ENCODE measurements at regions not wholly inside any gene's neighbourhood (a gene's known extent, or its start where the extent isn't known, plus 50 kb on each side); places are given as distances from the start of the nearest gene placed in this dataset.

GRCh38 chr2:51219468-51219867 lies 187.5 kb upstream of the NRXN1 start:
- Histone ChIP-seq H3K9me3 (ENCODE audit: insufficient read depth, low read depth, low read length) (no peaks in the 10 kb centered on the region), H3K9ac (ENCODE audit: low read depth, low read length) (no peak overlapping the region), H3K36me3 (ENCODE audit: insufficient read depth, low read length) (no peaks in the 10 kb centered on the region), H3K4me1 (ENCODE audit: insufficient read depth, low read length) (peaks cover 15% of the 10 kb centered on the region), H3K27ac (ENCODE audit: low read depth, low read length) (no peak overlapping the region), H3K4me3 (ENCODE audit: low read length) (no peak overlapping the region), H3K27me3 (ENCODE audit: insufficient read depth, low read length) (no peaks in the 10 kb centered on the region)
- 68% methylated on average over 3 of the region's 4 CpGs for WGBS

GRCh38 chr2:51218047-51218446 lies 186.1 kb upstream of the NRXN1 start:
- Histone ChIP-seq H3K4me1 (ENCODE audit: insufficient read depth, low read length) (peaks cover 15% of the 10 kb centered on the region), H3K4me3 (ENCODE audit: low read length) (no peak overlapping the region), H3K9ac (ENCODE audit: low read depth, low read length) (no peak overlapping the region), H3K9me3 (ENCODE audit: insufficient read depth, low read depth, low read length) (no peaks in the 10 kb centered on the region), H3K27ac (ENCODE audit: low read depth, low read length) (no peak overlapping the region), H3K36me3 (ENCODE audit: insufficient read depth, low read length) (no peaks in the 10 kb centered on the region), H3K27me3 (ENCODE audit: insufficient read depth, low read length) (no peaks in the 10 kb centered on the region)
- 80% methylated on average over 1 of the region's 1 CpG for WGBS

GRCh38 chr2:51213826-51214225 lies 181.9 kb upstream of the NRXN1 start:
- H3K4me1 ChIP-seq (ENCODE audit: insufficient read depth, low read length) = no peaks in the 10 kb centered on the region
- no peaks in the 10 kb centered on the region for H3K9me3 ChIP-seq (ENCODE audit: insufficient read depth, low read depth, low read length)
- no peak overlapping the region for H3K27ac ChIP-seq (ENCODE audit: low read depth, low read length)
- WGBS = 94% methylated on average over 2 of the region's 2 CpGs
- no peaks in the 10 kb centered on the region for H3K27me3 ChIP-seq (ENCODE audit: insufficient read depth, low read length)
- H3K36me3 ChIP-seq (ENCODE audit: insufficient read depth, low read length) = no peaks in the 10 kb centered on the region
- no peak overlapping the region for H3K9ac ChIP-seq (ENCODE audit: low read depth, low read length)
- no peak overlapping the region for H3K4me3 ChIP-seq (ENCODE audit: low read length)

GRCh38 chr2:51212374-51212773 lies 180.4 kb upstream of the NRXN1 start:
- WGBS = 100% methylated on average over 1 of the region's 1 CpG
- H3K4me1 ChIP-seq (ENCODE audit: insufficient read depth, low read length) = no peaks in the 10 kb centered on the region
- H3K27me3 ChIP-seq (ENCODE audit: insufficient read depth, low read length) = no peaks in the 10 kb centered on the region

GRCh38 chr2:51208521-51208920 lies 176.6 kb upstream of the NRXN1 start:
- H3K36me3 ChIP-seq (ENCODE audit: insufficient read depth, low read length) = no peaks in the 10 kb centered on the region
- 92% methylated on average over 1 of the region's 1 CpG for WGBS
- H3K4me3 ChIP-seq (ENCODE audit: low read length) = no peak overlapping the region
- H3K27ac ChIP-seq (ENCODE audit: low read depth, low read length) = no peak overlapping the region
- H3K4me1 ChIP-seq (ENCODE audit: insufficient read depth, low read length) = no peaks in the 10 kb centered on the region
- H3K9ac ChIP-seq (ENCODE audit: low read depth, low read length) = no peak overlapping the region
- H3K27me3 ChIP-seq (ENCODE audit: insufficient read depth, low read length) = no peaks in the 10 kb centered on the region
- no peaks in the 10 kb centered on the region for H3K9me3 ChIP-seq (ENCODE audit: insufficient read depth, low read depth, low read length)

More at GRCh38 chr2:51212374-51212773, 180.4 kb upstream of the NRXN1 start:
- Histone ChIP-seq H3K36me3 (ENCODE audit: insufficient read depth, low read length) (no peaks in the 10 kb centered on the region), H3K4me3 (ENCODE audit: low read length) (no peak overlapping the region), H3K9me3 (ENCODE audit: insufficient read depth, low read depth, low read length) (no peaks in the 10 kb centered on the region), H3K9ac (ENCODE audit: low read depth, low read length) (no peak overlapping the region), H3K27ac (ENCODE audit: low read depth, low read length) (no peak overlapping the region)

- no peaks in the 10 kb centered on the region for H3K27me3 ChIP-seq (ENCODE audit: insufficient read depth, low read length)
- no peak overlapping the region for H3K9ac ChIP-seq (ENCODE audit: low read depth, low read length)
- no peaks in the 10 kb centered on the region for H3K36me3 ChIP-seq (ENCODE audit: insufficient read depth, low read length)
- no peaks in the 10 kb centered on the region for H3K9me3 ChIP-seq (ENCODE audit: insufficient read depth, low read depth, low read length)
- no peak overlapping the region for H3K4me3 ChIP-seq (ENCODE audit: low read length)
- no peaks in the 10 kb centered on the region for H3K4me1 ChIP-seq (ENCODE audit: insufficient read depth, low read length)
- no peak overlapping the region for H3K27ac ChIP-seq (ENCODE audit: low read depth, low read length)
Measured at GRCh38 chr2:51201295-51201694, 169.4 kb upstream of the NRXN1 start.

GRCh38 chr2:51194656-51195055 lies 162.7 kb upstream of the NRXN1 start:
- no peak overlapping the region for H3K27ac ChIP-seq (ENCODE audit: low read depth, low read length)
- H3K4me3 ChIP-seq (ENCODE audit: low read length) = no peak overlapping the region
- no peaks in the 10 kb centered on the region for H3K27me3 ChIP-seq (ENCODE audit: insufficient read depth, low read length)
- no peaks in the 10 kb centered on the region for H3K9me3 ChIP-seq (ENCODE audit: insufficient read depth, low read depth, low read length)
- no peaks in the 10 kb centered on the region for H3K36me3 ChIP-seq (ENCODE audit: insufficient read depth, low read length)
- H3K4me1 ChIP-seq (ENCODE audit: insufficient read depth, low read length) = no peaks in the 10 kb centered on the region
- WGBS = 99% methylated on average over 10 of the region's 10 CpGs
- H3K9ac ChIP-seq (ENCODE audit: low read depth, low read length) = no peak overlapping the region

GRCh38 chr2:51170273-51170672 lies 138.3 kb upstream of the NRXN1 start:
- Histone ChIP-seq H3K9me3 (ENCODE audit: insufficient read depth, low read depth, low read length) (no peaks in the 10 kb centered on the region), H3K27ac (ENCODE audit: low read depth, low read length) (no peak overlapping the region), H3K4me1 (ENCODE audit: insufficient read depth, low read length) (peaks cover 6% of the 10 kb centered on the region; the same call in 1 of the 2 replicates), H3K9ac (ENCODE audit: low read depth, low read length) (no peak overlapping the region), H3K4me3 (ENCODE audit: low read length) (no peak overlapping the region), H3K36me3 (ENCODE audit: insufficient read depth, low read length) (no peaks in the 10 kb centered on the region), H3K27me3 (ENCODE audit: insufficient read depth, low read length) (no peaks in the 10 kb centered on the region)

GRCh38 chr2:51165534-51166260 lies 133.8 kb upstream of the NRXN1 start:
- H3K9ac ChIP-seq (ENCODE audit: low read depth, low read length) = no peak overlapping the region
- no peak overlapping the region for H3K4me3 ChIP-seq (ENCODE audit: low read length)
- H3K9me3 ChIP-seq (ENCODE audit: insufficient read depth, low read depth, low read length) = no peaks in the 10 kb centered on the region
- WGBS = 83% methylated on average over 6 of the region's 6 CpGs
- H3K27ac ChIP-seq (ENCODE audit: low read depth, low read length) = no peak overlapping the region
- H3K27me3 ChIP-seq (ENCODE audit: insufficient read depth, low read length) = no peaks in the 10 kb centered on the region
- no peaks in the 10 kb centered on the region for H3K36me3 ChIP-seq (ENCODE audit: insufficient read depth, low read length)
- peaks cover 6% of the 10 kb centered on the region; the same call in 1 of the 2 replicates for H3K4me1 ChIP-seq (ENCODE audit: insufficient read depth, low read length)

GRCh38 chr2:51158251-51158650 lies 126.3 kb upstream of the NRXN1 start:
- WGBS = no CpG with 5 or more reads among the region's 1 CpG

GRCh38 chr2:51153236-51153635 lies 121.3 kb upstream of the NRXN1 start:
- Histone ChIP-seq H3K36me3 (ENCODE audit: insufficient read depth, low read length) (no peaks in the 10 kb centered on the region), H3K9ac (ENCODE audit: low read depth, low read length) (no peak overlapping the region), H3K9me3 (ENCODE audit: insufficient read depth, low read depth, low read length) (0 out of 2 replicates have a peak, but pooled peaks cover 3% of the 10 kb centered on the region), H3K4me1 (ENCODE audit: insufficient read depth, low read length) (no peaks in the 10 kb centered on the region), H3K27me3 (ENCODE audit: insufficient read depth, low read length) (no peaks in the 10 kb centered on the region), H3K27ac (ENCODE audit: low read depth, low read length) (no peak overlapping the region), H3K4me3 (ENCODE audit: low read length) (no peak overlapping the region)

More at GRCh38 chr2:51158251-51158650, 126.3 kb upstream of the NRXN1 start:
- H3K4me1 ChIP-seq (ENCODE audit: insufficient read depth, low read length) = no peaks in the 10 kb centered on the region
- H3K4me3 ChIP-seq (ENCODE audit: low read length) = no peak overlapping the region
- no peak overlapping the region for H3K27ac ChIP-seq (ENCODE audit: low read depth, low read length)
- no peak overlapping the region for H3K9ac ChIP-seq (ENCODE audit: low read depth, low read length)
- H3K9me3 ChIP-seq (ENCODE audit: insufficient read depth, low read depth, low read length) = no peaks in the 10 kb centered on the region
- H3K27me3 ChIP-seq (ENCODE audit: insufficient read depth, low read length) = no peaks in the 10 kb centered on the region
- no peaks in the 10 kb centered on the region for H3K36me3 ChIP-seq (ENCODE audit: insufficient read depth, low read length)
